ENCODE measurements at regions not wholly inside any gene's neighbourhood (a gene's known extent, or its start where the extent isn't known, plus 50 kb on each side); places are given as distances from the start of the nearest gene placed in this dataset.

- H3K27me3 ChIP-seq = no peaks in the 10 kb centered on the region
- no peak for DNase-seq
- no peaks in the 10 kb centered on the region for H3K36me3 ChIP-seq
- intact Hi-C loops (cut with DNase I) = no loop called here
- TF ChIP-seq CTCF (IDR thresholded peaks at IDR 0.05) = no peak
- TF ChIP-seq POLR2A (IDR thresholded peaks at IDR 0.05) = no peak
- WGBS, 2 donors = 85 to 94% methylated on average over 1 of the region's 1 CpG
- no peak overlapping the region for H3K27ac ChIP-seq
- no peaks in the 10 kb centered on the region for H3K4me1 ChIP-seq
- H3K9me3 ChIP-seq = no peaks in the 10 kb centered on the region
- no peak overlapping the region for H3K4me3 ChIP-seq
Measured at GRCh38 chr4:129220254-129220653, 124.3 kb downstream of the C4orf33 start.

- DNase-seq = no peak
- no peaks in the 10 kb centered on the region for H3K9me3 ChIP-seq
- no peaks in the 10 kb centered on the region for H3K4me1 ChIP-seq
- intact Hi-C loops (cut with DNase I) = no loop called here
- TF ChIP-seq CTCF (IDR thresholded peaks at IDR 0.05) (no peak), POLR2A (IDR thresholded peaks at IDR 0.05) (no peak)
- no peaks in the 10 kb centered on the region for H3K27me3 ChIP-seq
- no peaks in the 10 kb centered on the region for H3K36me3 ChIP-seq
- H3K27ac ChIP-seq = no peak overlapping the region
- no peak overlapping the region for H3K4me3 ChIP-seq
Measured at GRCh38 chr4:129223945-129224344, 128.0 kb downstream of the C4orf33 start.

- Histone ChIP-seq H3K4me1 (no peaks in the 10 kb centered on the region), H3K4me3 (no peak overlapping the region), H3K27me3 (no peaks in the 10 kb centered on the region), H3K9me3 (no peaks in the 10 kb centered on the region), H3K36me3 (no peaks in the 10 kb centered on the region), H3K27ac (no peak overlapping the region)
- intact Hi-C loops (cut with DNase I) = no loop called here
- 72 to 84% methylated on average over 2 to 4 of the region's 4 CpGs for WGBS, 2 donors
- DNase-seq = no peak
- TF ChIP-seq CTCF (IDR thresholded peaks at IDR 0.05) = no peak
- no peak for TF ChIP-seq POLR2A (IDR thresholded peaks at IDR 0.05)
Measured at GRCh38 chr4:129230846-129231245, 134.9 kb downstream of the C4orf33 start.

GRCh38 chr4:129231945-129232588 lies 136.1 kb downstream of the C4orf33 start:
- H3K4me3 ChIP-seq = no peak overlapping the region
- intact Hi-C loops (cut with DNase I) = no loop called here
- 45 to 59% methylated on average over 2 of the region's 2 CpGs for WGBS, 2 donors
- no peak overlapping the region for H3K27ac ChIP-seq
- H3K27me3 ChIP-seq = no peaks in the 10 kb centered on the region
- no peak for DNase-seq
- no peaks in the 10 kb centered on the region for H3K4me1 ChIP-seq
- H3K9me3 ChIP-seq = no peaks in the 10 kb centered on the region
- no peaks in the 10 kb centered on the region for H3K36me3 ChIP-seq
- TF ChIP-seq POLR2A (IDR thresholded peaks at IDR 0.05) (no peak), CTCF (IDR thresholded peaks at IDR 0.05) (no peak)

- intact Hi-C loops (cut with DNase I) = no loop called here
- Histone ChIP-seq H3K36me3 (no peaks in the 10 kb centered on the region), H3K4me3 (no peak overlapping the region), H3K4me1 (no peaks in the 10 kb centered on the region), H3K27me3 (no peaks in the 10 kb centered on the region), H3K27ac (no peak overlapping the region), H3K9me3 (no peaks in the 10 kb centered on the region)
- TF ChIP-seq CTCF (IDR thresholded peaks at IDR 0.05) (no peak), POLR2A (IDR thresholded peaks at IDR 0.05) (no peak)
- no peak for DNase-seq
- WGBS, 2 donors = 46 to 49% methylated on average over 3 of the region's 3 CpGs
Measured at GRCh38 chr4:129232589-129233337, 136.8 kb downstream of the C4orf33 start.
